NCI-H1105 treated with DMSO at 0.1 percent for 48 hours (cell line): ENCODE measurements at regions not wholly inside any gene's neighbourhood (a gene's known extent, or its start where the extent isn't known, plus 50 kb on each side); places are given as distances from the start of the nearest gene placed in this dataset.
"Not testable (repeated sequence)": the region's sequence is repeated elsewhere in the genome, so short reads cannot be mapped to it uniquely, and the experiment has no call there.

ENCODE experiments used
- DNase-seq: peaks from one replicate; lab custom pipeline; 2025; lab: John Stamatoyannopoulos, UW

DNA sequence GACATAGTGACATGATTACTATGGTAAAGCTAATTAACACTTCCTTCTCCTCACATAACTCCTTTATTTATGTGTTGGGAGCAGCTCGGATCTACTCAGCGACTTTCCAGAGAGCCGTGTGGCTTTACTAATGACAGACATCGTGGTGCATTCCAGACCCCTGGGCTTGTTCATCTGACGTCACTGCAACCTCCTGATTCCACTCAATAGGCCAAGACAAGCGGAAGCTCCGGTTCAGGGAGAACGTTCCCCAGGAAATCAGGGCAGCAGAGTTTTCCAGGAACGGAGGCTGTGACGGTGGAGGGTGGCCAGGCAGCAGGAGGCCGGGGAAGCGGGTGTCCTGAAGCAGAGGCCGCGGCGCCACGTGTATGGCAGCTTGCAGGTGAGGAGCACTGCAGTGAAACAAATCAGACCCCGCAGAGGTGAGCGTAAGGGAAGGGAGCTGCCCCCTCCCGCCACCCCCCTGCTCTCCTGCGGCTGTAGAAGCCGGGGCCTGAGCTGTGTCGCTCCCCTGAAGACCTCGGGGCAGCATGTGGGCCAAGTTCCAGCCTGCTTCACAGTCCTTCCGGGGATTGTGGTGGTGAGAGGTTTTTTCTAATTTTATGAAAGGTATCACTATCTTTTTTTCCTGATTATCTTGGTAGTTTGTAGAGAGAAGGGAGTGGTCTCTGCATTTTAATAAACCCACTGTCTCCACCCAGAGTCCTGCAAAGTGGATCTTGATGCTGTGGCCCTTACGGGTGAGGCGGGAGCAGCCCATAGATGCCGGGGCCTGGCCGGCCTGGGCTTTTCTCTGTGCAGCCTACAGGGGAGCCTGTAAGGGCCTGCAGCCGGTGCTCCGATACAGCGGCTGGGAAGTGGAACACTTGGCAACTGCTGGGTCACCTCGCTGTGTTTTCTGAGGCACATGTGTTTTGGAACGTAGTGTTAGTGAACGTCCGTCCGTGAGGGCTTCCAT lies 220.4 kb upstream of the IRX4 start:
- DNase-seq = no peak

DNA sequence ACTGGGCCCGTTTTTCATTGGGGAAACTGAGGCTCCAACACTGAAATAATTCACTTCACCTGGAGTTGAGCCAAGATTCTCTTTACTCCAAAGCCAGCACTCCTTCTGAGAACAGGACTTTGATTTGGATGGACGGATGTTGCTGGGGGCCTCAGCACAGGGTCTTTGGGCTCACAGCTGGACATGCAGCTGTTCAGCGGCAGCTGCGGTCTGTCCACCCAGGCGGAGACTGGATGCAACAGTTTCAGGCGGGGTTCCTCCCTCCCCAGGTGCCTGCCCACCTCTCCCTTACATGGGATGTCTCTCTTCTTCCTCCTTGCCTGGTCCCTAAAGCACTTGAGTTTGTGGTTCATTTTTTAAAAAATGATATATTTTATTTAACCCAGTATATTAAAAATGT lies 219.0 kb upstream of the IRX4 start:
- no peak for DNase-seq

GRCh38 chr5:2096887-2097505 lies 214.3 kb upstream of the IRX4 start:
- DNase-seq = no peak

DNA sequence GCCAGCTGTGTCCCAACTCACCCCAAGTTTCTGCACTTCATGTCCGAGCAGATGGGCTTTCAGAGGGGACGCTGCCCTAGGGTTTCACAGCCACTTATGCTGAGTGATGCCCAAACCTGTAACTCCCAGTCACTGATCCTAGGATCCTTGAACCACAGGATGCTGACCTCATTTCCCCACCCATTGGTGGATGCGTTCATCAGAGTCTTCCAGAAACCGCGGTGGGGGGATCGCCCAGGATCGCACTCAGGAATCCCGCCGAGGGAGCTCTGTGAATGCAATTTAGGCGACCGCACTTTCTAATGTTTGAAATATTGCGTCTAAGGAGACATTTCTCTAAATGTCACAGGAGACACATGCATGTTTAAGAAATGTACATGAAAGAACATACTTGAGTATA lies 212.3 kb upstream of the IRX4 start:
- no peak for DNase-seq

- no peak for DNase-seq
These were observed 211.9 kb upstream of the IRX4 start for GRCh38 chr5:2094616-2094995.

DNA sequence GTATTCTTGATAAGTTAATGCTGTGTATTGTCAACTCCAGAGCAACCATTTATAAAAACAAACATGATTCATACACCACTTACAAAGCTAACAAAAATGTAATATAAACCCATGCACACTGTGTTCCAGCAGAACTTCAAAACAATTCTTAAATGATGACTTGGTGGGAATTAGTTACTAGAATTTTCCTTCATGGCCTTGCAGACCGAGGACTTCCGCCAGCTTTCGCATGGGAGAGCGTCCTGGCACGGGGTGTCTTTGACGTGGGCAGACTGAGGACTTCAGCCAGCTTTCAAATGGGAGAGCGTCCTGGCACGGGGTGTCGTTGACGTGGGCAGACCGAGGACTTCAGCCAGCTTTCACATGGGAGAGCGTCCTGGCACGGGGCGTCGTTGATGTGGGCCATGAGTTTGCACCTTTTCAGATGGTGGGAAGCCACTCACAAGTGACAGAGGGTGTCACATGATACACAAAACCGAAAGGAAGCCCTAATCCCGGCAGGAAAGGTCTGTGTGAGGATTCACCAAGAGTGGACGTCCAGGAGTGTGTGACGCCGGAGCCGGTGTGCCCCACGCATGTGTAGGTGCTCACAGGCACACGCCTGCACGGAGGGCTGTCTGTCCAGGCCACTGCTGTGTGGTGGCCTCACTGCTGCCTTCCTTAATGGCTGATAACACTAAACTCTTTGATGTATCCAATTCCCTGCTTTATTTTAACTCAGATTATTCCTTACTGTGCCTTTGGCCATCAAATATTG lies 211.3 kb upstream of the IRX4 start:
- DNase-seq = no peak

DNA sequence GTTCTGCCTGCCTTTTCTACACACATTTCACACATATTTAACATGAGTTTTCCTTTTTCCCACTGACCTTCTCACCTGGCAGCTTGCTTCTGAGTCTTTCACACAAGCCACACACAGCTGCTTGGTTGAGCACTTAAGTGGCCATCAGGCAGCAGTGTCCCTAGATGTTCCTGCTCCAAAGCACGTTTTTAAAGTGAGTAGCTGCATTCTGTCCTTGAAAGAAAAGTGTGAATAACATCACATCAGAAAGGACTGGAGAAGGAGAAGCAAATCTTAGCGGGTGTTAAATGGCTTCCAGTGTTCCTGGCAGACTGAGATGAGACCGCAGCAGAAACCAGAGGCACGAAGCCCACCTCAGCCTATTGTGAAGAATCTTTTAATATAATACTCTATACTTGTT lies 209.2 kb upstream of the IRX4 start:
- DNase-seq = no peak

DNA sequence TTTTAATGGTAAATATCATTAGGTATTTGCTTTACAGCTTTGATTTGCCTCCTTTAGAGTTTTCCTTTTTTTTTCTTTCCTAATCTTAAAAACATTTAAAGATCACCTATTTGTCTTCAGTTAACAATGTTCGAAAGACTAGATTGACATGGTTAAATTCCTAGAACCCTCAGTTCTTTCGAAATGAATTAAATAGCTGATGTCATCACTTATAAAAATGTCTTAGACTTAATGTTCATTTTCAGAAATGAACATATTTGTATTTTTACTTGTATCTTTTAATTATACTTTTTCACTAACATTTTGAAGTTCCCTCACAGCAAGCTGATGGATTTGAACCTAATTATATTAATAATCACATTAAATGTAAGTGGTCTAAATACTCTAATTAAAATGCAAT lies 205.3 kb upstream of the IRX4 start:
- DNase-seq = no peak

- DNase-seq = no peak
These were observed 192.6 kb upstream of the IRX4 start for GRCh38 chr5:2075365-2075764.

- DNase-seq = no peak
These were observed 188.8 kb upstream of the IRX4 start for GRCh38 chr5:2071562-2071961.

GRCh38 chr5:2070787-2071186 lies 188.1 kb upstream of the IRX4 start:
- not testable (repeated sequence) for DNase-seq

DNA sequence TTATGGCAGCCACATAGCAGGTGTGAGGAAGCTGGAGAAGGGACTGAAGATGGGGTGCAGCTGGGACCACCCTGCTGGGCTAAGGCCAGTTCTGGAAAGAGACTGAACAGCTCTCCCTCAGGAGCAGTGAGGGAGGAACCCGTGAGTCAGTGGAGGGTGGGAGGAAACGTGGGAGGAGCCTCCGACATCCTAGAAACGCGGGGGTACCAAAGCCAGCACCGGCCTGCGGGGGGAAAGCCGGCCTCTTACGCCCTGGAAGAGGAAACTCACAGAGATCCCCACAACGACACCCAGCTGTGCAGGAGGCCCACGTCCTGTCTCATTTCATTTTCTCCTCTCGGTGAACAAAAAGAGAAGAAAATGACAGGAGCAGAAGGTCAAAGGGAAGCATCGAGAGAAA lies 185.8 kb upstream of the IRX4 start:
- DNase-seq = no peak

DNA sequence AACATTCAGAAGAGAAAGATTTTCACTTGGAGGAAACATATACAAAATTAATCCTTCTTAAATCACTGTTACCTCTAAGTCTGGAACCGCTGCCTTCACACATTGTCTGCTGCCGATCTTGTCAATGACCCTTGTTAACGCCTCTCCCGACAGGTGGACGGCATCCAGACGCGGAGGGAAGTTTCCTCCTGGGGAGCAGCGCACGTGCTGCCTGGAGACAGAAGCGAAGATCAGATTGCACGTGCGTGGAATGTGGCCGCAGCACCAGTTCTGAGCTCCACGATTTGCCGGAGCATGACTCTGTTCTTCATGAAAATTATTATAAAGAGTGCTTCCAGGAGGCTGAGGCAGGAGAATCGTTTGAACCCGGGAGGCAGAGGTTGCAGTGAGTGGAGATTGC lies 183.6 kb upstream of the IRX4 start:
- no peak for DNase-seq

GRCh38 chr5:2063380-2063779 lies 180.7 kb upstream of the IRX4 start:
- not testable (repeated sequence) for DNase-seq

GRCh38 chr5:2052687-2053086 lies 170.0 kb upstream of the IRX4 start:
- DNase-seq = no peak

GRCh38 chr5:2049876-2050275 lies 167.2 kb upstream of the IRX4 start:
- DNase-seq = no peak

GRCh38 chr5:2048664-2049063 lies 165.9 kb upstream of the IRX4 start:
- no peak for DNase-seq

- DNase-seq = no peak
These were observed 164.7 kb upstream of the IRX4 start for GRCh38 chr5:2047341-2047927.

DNA sequence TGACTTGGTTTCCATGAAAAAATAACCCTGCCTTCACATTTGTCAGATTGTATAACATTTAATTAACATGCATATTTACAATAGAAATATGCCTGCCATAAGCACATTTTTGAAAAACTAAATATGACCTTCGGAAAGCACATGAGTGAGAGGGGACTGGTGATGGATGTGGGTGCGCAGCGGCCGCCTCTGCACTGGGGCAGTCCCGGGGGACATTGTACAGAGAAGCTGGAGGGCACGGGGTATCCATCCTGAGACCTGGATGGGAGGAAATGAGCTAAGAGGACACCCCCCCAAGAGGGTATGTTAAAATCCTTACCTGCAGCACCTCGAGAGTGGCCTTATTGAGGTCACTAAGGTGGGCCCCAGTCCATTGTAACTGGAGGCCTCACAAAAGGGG lies 161.3 kb upstream of the IRX4 start:
- no peak for DNase-seq

DNA sequence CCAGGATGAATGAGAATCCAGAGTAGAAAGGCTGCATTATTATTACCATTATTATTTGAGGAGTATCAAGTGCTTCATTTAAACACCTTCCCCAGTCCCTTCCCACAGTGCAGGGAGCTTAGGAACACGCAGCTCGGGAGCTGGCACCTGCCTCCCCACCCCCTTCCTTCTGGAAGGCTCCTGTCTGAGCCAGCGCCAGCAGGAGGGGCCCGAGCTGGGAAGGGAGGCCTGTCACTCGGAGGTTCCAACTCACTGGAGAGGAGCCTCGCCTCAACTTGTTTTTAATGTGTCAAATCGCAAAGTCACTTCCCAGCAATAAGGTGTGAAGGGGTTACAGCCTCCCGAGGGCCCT lies 156.4 kb upstream of the IRX4 start:
- DNase-seq = peak; percentile 32

DNA sequence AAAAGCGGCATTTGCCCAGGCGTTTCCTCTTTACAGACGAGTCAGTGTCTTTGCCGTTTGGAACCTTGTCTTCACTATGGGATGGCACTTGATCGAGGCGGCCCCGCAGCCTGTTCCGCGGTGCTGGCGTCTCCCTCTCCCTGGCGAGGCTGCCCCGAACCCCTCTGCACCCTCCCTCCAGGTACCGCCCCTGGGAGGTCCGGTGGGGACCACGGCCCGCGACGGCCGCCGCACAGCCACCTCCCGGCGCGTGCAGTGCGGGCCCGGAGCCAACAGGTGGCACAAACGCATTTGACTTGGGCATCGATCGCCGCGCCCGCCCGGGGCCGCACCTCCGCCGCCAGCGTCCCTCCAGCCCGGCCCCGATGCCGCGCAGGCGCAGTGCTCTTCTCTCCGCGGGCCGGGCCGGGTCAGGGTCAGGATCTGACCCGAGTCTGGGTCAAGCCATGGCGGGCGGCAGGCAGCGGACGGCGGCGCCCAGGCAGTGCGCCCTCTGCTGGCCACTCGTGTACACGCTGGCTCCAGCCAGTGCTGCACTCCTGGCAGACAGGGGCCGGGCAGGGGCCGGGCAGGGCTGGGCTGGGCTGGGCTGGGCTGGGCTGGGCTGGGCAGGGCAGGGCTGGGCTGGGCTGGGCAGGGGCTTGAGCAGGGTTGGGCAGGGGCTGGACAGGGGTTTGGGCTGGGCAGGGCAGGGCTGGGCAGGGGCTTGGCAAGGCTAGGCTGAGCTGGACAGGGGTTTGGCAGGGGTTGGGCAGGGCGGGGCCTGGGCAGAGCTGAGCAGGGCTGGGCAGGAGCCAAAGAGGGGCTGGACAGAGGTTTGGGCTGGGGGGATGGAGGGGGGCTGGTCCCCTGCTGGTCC lies 155.8 kb upstream of the IRX4 start:
- DNase-seq = peak; percentile 79

DNA sequence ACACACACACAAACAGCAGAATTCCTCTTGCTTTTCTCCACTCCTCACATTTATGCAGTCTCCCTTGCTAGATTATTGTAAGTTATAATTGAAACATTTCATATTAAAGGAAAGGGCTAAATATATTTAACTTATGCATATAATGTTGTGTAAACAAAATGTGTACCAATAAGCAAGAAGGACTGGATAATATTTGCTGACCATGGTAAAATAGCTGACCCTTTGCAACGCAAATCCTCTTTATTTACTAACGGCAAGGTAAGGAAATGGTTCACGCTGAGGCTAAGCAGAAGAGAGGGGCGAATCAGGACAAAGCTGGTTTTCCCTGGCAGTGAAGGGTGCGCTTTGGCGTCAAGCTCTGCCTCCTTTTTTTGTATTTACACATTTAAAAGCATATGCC lies 154.2 kb upstream of the IRX4 start:
- DNase-seq = no peak
